Activated CD8-positive, alpha-beta memory T cell treated with anti-CD3 and anti-CD28 coated beads, Interleukin-2, amount 50 U/mL, for 24 hours (primary cell): ENCODE measurements at regions not wholly inside any gene's neighbourhood (a gene's known extent, or its start where the extent isn't known, plus 50 kb on each side); places are given as distances from the start of the nearest gene placed in this dataset.

Source experiments
- DNase-seq: peaks from one replicate; pipeline ENCODE4 v3.0.0-alpha.2; 2020; ENCODE audit errors: extremely low read depth

DNA sequence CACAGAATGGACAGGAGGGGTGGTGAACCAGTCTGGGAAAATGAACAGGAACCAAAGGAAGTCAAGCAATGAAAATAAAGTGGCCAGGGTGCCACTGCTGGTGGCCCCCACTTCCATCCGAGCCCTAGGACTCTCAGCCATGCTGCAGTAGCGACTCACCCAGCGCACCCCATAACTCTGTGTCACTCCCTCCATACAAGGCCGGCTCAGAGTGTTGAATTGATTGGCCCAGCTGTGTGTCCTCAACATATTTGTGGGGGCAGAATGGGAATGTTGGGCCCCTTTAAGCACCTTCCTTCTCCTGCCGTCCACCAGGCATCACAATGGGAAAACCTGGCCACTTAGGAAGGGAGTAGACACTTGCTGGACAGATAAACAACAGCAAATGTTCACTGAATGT lies 169.0 kb upstream of the SDK2 start:
- no peak for DNase-seq

DNA sequence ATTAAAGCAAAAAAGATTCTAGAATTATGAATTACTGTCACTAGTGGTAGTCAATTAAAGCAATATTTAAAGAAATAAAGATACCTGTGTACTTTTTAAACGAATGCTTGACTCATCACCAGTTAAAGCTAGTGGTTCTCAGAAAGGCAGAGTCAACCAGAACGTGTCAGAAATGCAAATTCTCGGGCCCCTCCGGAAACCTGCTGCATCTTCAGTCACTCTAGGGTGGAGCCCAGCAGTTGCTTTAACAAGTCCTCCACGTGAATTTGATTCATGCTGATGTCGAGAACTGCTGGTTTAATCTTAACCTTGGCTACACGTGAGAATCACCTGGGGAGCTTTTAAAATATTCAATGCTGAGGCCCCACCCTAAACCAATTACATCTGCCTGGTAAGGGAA lies 169.8 kb upstream of the SDK2 start:
- DNase-seq, result no peak

- DNase-seq, result no peak
Observed at GRCh38 chr17:73815474-73815873, 171.2 kb upstream of the SDK2 start.

- DNase-seq, result no peak
Observed at GRCh38 chr17:73819440-73820395, 175.5 kb upstream of the SDK2 start.

DNA sequence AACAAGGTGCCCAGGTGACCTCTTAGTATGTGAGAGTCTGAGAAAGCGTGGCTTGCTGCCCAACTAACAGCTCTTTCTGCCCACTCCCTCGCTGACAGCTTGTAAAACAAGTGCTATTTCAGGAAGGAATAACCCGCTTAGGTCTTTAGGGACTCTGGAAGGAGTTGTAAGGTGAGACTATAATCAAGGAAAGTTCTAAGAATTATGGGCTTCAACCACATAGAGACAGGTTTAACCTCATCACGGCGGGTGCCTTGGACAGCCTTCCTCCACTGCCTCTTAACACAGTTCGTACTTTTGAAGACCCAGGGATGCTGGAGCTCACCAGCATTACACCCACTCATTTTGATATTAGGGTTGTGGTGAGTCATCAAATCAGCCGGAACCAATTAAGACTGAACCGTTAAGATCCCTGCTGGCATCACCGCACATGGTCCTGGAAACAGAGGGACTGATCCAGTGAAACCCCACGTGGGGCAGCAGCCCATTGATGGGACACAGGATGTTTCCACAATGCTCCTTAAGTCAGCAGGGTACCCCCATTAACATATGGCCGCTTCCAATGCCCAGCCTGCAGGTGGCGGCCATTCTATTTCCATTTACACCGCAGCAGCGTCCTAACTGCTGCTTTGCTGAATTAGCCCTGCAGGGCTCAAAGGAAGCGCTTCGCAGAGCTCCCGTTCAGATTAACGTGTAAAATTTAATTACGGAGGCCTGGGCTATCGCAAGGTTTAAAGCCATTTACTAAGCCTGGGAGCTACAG lies 176.6 kb upstream of the SDK2 start:
- DNase-seq, result no peak

- no peak for DNase-seq
Observed at GRCh38 chr17:73821665-73822064, 177.4 kb upstream of the SDK2 start.

DNA sequence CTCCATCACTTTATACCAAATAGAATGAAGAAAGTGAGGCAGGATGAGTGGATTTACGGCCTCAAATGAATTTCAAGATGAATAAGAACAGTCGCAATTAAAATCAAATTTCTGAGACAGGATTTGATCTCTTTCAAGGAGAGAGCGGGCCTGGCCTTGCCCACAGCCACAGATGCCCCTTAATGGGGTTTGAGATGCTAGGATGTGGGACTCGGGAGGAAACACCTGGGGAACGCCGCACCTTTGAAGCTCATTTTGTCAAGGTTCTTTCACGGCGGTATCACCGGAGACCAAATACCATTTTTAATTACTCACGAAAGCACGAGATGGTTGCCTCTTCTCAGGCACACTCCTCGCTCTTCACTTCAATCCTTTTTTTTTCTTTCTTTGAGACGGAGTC lies 178.1 kb upstream of the SDK2 start:
- no peak for DNase-seq

- DNase-seq, result no peak
Observed at GRCh38 chr17:73823684-73824083, 179.4 kb upstream of the SDK2 start.

- no peak for DNase-seq
Observed at GRCh38 chr17:73824321-73824720, 180.1 kb upstream of the SDK2 start.

DNA sequence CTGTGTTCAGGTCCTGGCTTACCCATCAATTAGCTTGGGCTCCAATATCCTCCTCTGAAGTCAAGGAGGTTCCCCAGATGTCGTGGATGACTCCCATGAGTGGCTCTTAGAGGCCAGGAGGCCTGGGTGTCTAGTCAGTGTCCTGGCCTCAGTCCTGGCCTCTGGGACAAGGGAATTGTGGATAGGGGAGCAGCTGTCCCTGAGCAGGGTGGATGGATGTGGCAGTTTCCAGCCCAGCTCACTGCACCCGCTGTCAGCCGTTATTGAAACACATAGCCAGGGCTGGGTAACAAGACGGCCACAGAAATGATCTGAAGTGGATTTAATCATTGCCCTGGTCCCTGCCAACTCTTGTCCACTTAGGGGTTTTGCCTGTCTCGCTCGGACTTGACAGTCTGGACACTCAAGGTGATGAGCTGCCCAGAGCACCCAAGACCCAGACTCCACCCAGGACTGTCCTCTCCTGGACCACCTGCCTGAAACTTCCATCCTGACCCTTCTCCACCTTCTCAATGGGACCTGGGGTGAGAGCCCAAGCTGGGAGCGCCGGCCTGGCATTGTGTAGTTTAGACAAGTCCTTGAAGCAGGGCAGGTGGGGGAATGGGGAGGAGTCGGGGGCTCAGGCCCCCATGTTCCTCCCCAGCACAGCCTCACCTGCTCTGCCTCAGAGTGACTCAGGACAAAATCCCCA lies 182.1 kb upstream of the SDK2 start:
- no peak for DNase-seq

GRCh38 chr17:73826872-73827228 lies 182.6 kb upstream of the SDK2 start:
- DNase-seq, result no peak

GRCh38 chr17:73827627-73828291 lies 183.5 kb upstream of the SDK2 start:
- DNase-seq, result no peak

DNA sequence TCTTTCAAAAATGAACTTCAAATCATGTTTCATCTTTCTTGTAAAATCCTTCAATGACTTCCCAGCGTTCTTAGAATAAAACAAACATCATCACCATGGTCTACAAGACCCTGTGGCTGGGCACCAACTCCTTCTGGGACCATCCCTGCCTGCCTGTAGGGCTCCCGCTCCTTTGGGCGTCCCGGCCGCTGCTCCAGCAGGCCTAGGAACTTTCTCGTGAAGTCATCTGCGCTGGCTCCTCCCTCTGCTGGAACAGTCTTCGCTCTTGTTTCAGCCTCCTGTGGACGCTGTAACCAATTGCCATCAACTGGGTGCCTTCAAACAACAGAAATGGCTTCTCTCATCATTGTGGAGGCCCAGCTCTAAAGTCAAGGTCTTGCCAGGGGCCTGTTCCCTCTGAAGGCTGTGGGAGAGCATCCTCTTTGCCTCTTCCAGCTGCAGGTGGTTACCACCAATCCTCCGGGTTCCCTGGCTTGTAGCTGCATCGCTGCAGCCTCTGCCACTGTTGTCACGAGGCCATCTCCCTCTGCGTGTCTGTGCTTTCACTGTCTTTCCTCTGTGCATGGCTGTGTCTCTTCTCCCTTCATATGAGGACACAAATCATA lies 185.5 kb upstream of the SDK2 start:
- no peak for DNase-seq

- no peak for DNase-seq
Observed at GRCh38 chr17:73831699-73832098, 187.5 kb upstream of the SDK2 start.

DNA sequence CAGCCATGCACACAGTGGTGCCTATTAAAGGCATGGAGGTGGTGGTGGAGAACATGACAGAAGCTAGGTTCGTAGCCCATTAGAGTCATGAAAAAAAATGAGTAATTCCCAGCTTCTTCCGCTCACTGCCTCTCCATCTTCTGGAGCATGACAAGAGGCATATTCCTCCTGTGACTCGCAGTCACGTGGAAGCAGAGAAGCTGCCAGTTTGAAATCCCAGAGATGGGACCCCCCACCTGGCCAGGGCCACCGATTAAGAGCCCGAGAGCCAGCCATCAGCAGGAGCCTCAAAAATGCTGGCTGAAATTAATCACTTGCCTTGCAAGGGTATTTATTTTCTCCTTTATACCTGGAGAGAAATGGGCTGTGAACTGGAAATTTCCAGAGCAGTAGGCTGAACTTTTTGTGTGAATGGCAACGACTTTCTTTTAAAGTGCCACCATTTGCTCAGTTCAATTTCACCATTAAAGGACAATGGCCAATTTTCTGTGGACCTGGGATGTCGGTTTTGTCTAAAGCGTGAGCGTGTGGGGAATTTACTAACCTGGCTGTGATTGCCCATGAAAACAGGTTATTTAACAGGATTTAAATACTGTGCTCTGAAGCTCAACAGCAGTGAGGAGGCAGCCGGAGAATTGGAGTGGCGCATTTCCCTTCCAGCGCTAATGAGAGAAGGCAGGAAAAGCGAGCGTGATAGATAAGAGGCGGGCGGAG lies 189.7 kb upstream of the SDK2 start:
- no peak for DNase-seq

DNA sequence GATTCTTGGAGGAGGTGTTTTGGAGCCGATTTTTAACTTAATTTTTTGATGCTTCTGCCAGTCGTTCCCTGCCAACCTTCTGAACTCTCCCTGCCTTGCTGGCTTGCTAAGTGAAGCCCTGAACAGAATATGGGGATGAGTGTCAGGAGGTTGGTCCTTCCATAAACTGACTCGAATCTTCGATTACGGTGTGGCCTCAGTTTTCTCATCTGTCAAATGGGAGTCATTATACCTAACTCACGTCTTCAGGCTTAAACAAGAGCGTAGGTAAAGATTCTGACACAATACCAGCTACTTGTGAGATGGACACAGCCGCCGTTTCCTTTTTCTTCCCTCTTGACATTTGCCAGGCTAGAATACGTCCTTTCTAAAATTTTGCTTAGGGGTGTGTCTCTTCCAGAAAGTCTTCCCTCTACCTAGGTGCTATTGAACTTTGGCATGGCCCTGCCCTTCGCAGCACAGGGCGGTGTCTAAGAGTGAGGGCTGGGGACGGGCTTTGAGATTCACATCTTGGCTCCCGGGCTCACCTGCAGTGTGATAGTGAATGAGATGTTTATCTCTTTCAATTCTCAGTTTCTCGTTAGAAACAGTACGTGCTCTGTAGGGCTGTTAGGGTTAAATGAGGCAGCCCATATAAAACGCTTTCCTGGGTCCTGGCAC lies 190.6 kb upstream of the SDK2 start:
- no peak for DNase-seq

DNA sequence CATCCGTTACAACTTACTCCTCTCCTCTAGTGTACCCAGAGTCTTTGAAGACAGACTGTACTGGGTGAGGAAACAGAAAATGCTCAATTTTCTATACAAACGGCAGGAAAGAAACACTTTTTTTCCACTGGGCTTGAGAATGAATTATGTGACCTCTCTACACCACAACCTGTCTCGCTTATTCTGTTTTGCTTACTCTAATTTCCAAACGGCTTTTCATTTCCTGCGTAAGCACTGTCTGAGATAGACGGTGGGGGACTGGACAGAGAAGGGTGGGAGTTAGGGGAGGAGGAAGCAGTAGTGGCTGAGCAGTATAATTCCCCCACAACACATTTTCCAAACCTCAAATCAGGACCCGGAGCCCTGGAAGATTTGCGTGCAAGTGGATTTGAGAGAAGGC lies 191.4 kb upstream of the SDK2 start:
- no peak for DNase-seq

DNA sequence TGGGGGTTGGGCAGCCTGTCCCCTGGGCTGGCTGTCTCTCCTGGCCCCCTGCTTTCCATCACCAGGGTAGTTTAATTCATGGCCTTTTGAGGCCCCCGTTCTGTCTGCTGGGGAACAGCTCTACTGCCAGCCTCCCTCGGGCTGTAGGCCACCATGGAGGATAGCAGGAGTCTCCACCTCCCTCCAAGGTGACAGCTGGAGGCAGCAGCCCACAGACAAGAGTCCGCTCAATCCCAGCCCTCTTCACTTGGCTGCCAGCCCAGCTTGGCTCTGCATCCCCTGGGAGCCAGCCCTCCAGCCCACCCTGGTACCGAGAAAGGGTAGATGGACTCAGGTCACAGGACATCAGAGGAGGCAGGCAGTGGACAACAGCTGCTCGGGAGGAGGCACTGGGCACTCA lies 194.6 kb upstream of the SDK2 start:
- DNase-seq, result no peak

- no peak for DNase-seq
Observed at GRCh38 chr17:73840829-73841228, 196.6 kb upstream of the SDK2 start.

GRCh38 chr17:73841431-73842060 lies 197.3 kb upstream of the SDK2 start:
- DNase-seq, result no peak
